NAMALWA (cell line): ENCODE measurements at regions not wholly inside any gene's neighbourhood (a gene's known extent, or its start where the extent isn't known, plus 50 kb on each side); places are given as distances from the start of the nearest gene placed in this dataset.
A peak's percentile ranks its signal among the peaks of the same experiment; 100 is the strongest.

Source experiments
- DNase-seq: peaks from one replicate; pipeline ENCODE4 v3.0.0-alpha.2; 2015; ENCODE audit warnings: low spot score

- DNase-seq: no peak
Observed at GRCh38 chr2:226274143-226274542, 525.5 kb downstream of the IRS1 start.

GRCh38 chr2:226273440-226273839, 526.2 kb downstream of the IRS1 start:
- no peak for DNase-seq

GRCh38 chr2:226272435-226272834, 527.2 kb downstream of the IRS1 start:
- no peak for DNase-seq

GRCh38 chr2:226270285-226271058, 529.1 kb downstream of the IRS1 start:
- no peak for DNase-seq

- no peak for DNase-seq
Observed at GRCh38 chr2:226267516-226268289, 531.9 kb downstream of the IRS1 start.

- no peak for DNase-seq
Observed at GRCh38 chr2:226256709-226257376, 542.8 kb downstream of the IRS1 start.

- no peak for DNase-seq
Observed at GRCh38 chr2:226256237-226256636, 543.4 kb downstream of the IRS1 start.

- no peak for DNase-seq
Observed at GRCh38 chr2:226251661-226252060, 548.0 kb downstream of the IRS1 start.

GRCh38 chr2:226247289-226248275, 552.0 kb downstream of the IRS1 start:
- no peak for DNase-seq

GRCh38 chr2:226234187-226234586, 565.4 kb downstream of the IRS1 start:
- DNase-seq: no peak

GRCh38 chr2:226233388-226233787, 566.2 kb downstream of the IRS1 start:
- DNase-seq: no peak

GRCh38 chr2:226228080-226228479, 571.5 kb downstream of the IRS1 start:
- DNase-seq: no peak

- no peak for DNase-seq
Observed at GRCh38 chr2:226227341-226227740, 572.3 kb downstream of the IRS1 start.

- DNase-seq: no peak
Observed at GRCh38 chr2:226223704-226224103, 575.9 kb downstream of the IRS1 start.

- no peak for DNase-seq
Observed at GRCh38 chr2:226220511-226220910, 579.1 kb downstream of the IRS1 start.

- DNase-seq: no peak
Observed at GRCh38 chr2:226217191-226217590, 582.4 kb downstream of the IRS1 start.

GRCh38 chr2:226216575-226216974, 583.0 kb downstream of the IRS1 start:
- DNase-seq: no peak

GRCh38 chr2:226215902-226216503, 583.6 kb downstream of the IRS1 start:
- DNase-seq: peak; percentile 81

GRCh38 chr2:226213717-226214116, 585.9 kb downstream of the IRS1 start:
- no peak for DNase-seq

- DNase-seq: no peak
Observed at GRCh38 chr2:226211439-226211838, 588.2 kb downstream of the IRS1 start.

GRCh38 chr2:226208726-226209125, 590.9 kb downstream of the IRS1 start:
- no peak for DNase-seq
